CD4-positive, alpha-beta T cell treated with Interleukin-6 for 4 hours (primary cell): ENCODE measurements at regions not wholly inside any gene's neighbourhood (a gene's known extent, or its start where the extent isn't known, plus 50 kb on each side); places are given as distances from the start of the nearest gene placed in this dataset.

Experiments
- DNase-seq: peaks from one replicate; pipeline ENCODE4 v3.0.0-alpha.2; 2020; ENCODE audit warnings: mixed read lengths

DNA sequence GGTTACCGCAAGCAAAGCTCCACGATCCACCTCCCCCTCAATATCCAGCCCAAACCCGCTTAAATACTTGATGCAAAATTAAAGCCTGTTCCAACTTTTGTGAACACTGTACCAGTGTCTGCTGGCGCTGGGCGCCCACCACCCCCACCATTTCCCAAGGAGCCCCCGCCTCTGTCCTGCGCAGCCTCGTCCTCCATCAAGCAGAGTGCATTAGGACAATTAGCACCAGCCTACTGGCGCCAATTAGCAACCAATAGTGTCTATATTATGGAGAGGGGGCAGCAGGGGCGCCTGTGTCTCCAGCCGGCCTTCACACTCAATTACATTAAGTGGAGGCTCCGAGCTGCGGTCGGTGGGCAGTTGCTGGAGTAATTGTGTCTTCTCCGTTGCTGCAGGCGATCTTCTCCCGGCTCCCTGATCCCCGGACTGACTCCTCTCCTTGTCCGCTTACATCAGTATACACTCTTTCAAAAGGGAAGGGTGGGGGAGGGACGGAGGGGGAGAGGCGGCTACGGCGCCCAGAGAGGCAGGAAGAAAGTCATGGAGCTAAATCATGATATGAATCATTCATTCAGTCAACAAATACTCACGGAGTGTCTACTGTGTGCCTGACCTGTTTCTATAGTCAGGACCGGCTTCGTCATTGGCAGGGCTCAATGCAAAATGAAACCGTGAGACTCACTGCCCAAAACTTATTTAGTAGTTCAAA lies 707.3 kb downstream of the MED13L start:
- DNase-seq, result no peak

DNA sequence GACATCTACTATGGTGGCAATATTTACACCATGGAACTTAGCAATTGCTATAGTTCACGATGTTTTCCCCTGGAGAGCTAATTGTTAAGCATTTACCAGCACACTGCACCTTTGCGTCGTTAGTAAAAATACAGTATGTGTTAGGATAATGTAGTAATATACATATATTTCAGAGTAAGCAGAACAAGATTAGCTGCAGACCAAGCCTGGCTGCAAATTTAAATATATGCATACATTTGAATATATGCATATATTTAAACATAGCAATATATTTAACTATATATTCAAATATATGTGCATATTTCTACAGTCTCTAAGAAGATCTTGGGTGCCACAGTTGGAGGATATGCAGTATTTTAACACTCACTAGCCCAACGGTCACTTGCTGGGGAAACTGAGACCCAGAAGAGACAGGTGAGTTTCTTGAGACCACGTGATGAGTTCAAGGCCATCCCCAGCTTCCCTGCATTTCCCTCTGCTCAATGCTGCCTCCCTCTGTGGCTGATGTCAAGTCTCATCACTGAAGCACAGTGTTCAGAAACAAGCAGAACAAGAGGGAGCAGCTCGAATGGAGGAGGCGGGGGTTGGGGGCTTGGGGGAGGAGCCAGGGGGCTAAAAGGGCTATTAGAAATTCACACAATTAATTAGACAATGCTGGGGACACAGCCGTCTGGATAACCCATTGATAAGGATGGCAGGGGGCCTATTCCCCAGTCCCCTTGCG lies 708.0 kb downstream of the MED13L start:
- DNase-seq, result no peak

DNA sequence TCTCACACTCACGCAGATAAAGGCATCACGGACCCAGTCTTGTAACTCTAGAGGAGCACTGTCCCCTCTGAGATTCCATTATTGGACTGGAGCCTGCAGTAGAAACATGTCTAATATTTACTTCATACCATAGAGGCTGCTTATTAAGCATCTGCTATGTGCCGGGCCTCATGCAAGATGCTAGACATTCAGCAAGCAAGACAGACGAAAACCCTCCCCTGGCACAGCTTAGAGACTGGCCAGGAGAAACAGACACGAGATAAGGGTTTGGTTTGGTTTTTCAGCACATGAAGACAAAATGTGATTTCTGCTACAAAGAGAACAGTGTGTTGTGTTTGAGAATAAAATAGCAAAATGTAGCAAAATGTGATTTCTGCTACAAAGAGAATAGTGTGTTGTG lies 719.2 kb downstream of the MED13L start:
- no peak for DNase-seq

DNA sequence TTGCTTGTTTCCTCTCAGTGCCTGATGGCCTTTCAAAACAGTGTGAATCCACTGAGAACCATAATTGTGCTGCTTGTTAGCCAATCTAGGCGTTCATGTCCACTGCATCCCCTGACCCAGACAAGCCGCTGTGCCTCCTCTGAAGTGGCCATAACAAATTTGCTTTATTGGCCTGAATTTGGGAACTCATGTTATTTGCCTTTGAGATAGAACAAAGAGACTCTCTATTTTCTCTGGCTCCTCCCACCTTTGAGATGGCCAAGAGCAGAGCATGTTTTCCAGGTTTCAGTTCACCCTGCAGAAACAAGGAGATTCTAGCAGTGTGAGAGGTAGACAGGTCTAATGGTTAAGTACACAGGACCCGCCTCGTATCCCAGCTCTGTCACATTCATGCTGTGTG lies 723.9 kb downstream of the MED13L start:
- no peak for DNase-seq

DNA sequence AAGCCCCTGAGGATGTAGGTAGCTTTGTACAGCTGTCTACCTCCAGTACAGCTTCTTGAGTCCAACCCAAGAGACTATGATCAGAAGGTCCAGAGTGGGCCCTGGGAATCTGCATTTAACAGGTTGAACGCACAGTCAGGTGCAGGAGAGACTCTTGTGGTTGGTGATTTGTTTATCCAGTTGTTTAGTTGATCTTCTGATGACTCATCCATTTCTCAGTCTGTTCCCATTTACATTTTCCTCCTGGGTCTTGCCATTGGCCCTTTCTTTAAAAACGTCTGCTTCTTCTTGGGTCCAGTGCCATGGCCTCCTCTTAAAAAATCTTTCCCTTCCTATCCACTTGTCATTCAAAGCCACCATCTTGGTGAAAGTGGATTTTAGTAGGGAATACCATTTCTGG lies 734.2 kb downstream of the MED13L start:
- no peak for DNase-seq

DNA sequence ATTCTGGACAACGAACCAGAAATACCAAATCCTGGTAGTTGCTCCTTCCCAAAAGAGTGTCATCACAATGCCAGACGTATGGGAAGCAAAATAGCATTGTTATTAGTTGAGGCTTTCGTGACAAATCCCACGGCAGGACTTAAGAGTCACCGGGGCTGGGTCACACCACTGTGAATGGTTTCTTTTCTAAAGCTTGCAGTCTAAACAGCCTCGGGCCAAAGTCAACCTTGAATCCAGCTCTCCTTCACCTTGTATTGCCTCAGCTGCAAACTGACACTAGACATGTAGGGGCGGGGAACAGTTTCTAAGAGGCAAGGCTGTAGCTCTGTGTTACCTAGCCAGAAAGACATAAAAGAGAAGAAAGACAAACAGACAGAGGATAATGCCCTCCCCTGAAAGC lies 734.8 kb downstream of the MED13L start:
- DNase-seq, result no peak

DNA sequence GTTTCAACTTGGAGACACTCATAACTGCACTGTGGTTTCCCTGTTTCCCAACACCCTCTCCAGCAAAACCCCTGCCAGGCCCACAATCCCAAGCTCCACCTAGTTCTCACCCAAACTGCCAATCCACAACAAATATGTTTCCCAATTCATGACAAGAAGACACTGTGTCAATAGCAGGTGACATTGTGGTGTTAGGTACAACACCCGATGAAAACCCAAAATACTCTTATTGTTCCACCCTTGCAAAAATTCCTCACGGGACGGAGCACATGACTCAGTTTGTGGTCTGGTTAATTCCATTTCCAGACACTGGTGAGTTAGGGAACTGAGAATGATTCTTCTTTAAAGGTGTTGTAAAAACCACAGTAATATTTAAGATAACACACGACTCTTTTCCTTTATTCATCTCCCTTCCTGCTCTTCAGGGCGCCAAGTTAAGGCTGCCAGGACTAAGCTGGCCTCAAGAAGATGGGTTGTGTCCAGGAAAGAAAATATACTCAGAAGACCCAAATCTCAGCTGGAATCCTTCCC lies 735.5 kb downstream of the MED13L start:
- no peak for DNase-seq

DNA sequence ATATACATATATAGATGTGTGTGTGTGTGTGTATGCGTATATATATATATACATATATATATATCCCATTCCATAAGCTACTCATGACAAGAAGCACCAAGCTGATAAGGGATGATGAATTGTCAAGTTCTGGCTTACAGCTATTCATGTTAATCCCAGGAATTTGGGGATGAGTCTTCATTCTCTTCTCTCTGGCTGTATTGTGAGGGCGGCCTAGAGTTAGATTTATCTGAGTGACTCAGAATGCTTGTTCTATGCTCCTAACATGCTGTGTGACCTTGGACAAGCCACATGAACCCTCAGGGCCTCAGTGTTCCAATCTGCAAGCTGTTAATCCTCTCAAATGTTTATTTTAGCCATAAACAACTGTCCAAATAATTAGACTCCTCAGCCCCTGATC lies 749.0 kb downstream of the MED13L start:
- no peak for DNase-seq

DNA sequence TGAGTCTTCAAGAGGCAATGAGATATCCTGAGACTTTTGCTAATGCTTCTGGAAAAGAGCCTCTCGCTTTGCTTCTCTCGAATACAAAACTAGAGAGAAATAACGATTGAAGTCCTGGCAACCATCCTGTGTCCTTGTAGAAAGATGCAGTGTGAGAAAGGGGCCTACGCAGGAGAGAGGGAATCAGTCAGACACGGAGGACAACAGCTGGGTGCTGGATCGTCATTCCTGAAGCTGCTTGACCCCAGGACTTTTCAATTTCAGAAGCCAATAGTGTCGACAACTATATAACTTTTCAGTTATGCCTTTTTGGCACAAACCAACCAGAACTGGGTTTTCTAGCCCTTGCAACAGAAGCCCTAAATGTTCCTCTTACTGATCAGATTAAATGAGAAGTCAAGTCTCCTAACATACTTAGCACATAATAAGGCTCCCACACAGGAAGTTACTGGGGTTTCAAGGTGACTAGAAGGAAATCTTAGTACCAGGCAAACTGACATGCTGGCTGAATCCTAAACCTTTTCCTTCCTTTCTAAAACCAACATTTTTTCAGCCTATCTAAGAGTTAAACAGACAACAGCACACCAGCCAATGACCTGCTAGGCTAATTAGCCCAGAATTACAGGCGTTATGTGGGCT lies 755.6 kb downstream of the MED13L start:
- no peak for DNase-seq

DNA sequence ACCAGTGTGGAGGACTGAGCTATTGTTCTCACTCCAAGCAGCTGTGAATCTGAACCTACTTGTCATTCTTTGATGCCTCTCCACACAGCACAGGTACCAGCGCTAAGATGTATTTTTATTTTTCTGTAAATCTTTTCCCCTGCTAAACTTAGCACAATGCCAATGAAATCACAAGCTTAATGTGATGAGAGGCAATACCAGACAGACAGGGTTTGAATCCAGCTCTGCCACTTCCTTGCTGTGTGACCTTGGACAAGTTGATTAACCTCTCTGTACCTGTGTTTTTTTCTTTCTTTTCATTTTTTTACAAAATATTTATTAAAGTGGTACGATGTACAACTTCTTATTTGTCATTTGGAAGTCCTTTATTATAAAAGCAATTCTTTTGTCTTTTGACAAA lies 757.6 kb downstream of the MED13L start:
- no peak for DNase-seq

DNA sequence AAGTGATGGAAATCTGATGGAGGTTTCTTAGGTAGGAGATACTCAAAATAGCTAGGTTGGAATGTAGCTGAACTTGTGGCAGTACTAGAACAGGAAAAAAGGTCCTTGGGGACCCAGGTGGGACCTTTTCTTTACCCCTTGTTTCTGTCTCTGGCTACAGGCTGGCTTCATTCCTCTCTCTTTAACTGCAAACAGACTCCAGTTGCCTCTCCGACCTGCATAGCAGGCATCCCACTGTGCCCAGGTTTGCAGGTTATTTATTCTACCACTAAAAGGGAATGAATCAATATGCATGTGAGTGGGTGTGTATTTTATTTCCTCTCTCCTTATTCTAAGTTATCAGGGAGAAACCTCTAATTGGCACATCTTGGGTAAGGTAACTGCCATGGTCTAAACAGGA lies 758.1 kb downstream of the MED13L start:
- DNase-seq, result no peak

DNA sequence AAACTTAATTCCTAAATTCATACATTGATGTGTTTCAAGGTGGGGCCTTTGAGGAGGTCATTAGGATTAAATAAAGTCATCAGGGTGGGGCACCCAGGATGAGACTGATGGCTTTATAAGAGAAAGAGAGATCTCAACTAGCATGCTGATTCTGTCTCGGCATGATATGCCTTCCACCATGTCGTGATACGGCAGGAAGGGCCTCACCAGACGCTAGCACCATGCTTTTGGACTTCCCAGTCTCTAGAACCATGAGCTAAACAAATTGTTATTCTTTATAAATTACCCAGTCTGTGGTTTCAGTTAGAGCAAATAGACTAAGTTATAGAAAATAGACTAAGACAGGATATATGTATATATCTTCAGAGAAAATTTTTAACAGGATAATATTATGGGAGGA lies 759.6 kb downstream of the MED13L start:
- DNase-seq, result no peak

DNA sequence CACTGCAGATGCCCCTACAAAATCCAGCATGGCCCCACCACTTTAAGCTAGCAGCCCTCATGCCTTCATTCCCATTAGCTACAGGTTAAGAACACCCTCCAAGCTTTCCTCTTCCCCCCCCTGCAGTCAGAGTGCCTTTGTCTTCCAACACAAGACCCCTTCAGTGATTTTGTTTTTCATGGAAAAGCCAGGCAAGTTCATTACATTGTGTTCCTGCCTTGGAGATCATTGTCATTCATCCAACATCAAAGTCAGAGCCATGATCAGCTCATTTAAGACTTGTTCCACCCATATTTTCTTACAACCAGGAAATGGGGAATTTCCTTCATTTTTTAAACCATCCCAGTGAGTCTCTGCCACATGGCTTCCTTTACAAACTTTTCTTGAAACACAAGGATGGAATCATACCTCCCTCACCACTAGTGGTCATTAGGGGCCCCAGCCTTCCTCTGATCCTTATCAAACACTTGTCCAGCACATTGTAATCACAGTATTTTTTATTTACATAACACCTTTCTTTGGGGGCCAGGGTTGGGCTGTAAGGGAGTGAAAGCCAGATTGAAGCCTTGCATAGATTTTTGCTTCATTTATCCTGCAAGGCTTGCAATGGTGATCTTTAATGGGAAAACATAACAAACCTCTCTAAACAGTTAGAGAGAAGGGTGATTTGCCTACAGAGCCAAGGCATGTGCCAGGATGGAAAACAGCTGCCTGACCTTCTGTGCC lies 765.3 kb downstream of the MED13L start:
- DNase-seq, result no peak

DNA sequence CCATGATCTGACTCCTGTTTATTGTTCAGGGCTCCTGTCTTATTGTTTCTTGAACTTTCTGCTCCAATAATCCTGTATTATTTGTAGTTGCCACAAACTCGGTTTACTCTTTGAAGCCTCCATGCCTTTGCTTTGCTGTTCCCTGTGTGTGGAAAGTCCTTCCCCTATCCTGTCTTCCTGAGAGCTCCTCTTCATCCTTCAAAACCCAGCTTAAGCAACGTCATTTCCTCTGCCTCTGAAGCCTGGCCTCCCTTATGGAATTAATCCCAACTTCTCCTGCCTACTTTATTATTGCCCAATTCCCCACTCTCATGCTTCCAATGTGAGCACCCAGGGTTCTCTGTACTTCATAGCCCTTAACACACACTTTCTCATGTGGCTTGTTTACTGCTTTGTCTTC lies 766.2 kb downstream of the MED13L start:
- DNase-seq, result no peak

DNA sequence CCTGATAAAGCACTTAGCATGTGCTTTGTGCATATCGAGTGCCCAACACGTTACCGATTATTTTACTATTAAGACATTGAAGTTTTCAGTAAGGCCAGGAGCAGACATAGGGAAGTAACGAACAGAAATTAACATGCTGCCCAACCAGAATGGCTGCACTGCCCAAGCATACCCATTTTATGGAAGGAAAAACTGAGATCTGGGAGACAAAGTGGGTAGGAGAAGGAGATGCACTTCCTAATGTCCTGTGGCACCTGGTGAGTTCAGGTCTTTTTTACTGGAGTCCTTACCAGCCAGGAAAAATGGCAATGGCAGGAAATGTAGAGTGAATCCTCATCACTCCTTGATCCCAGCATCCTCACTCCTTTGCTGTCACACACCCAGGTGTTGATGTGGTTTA lies 768.5 kb downstream of the MED13L start:
- no peak for DNase-seq

DNA sequence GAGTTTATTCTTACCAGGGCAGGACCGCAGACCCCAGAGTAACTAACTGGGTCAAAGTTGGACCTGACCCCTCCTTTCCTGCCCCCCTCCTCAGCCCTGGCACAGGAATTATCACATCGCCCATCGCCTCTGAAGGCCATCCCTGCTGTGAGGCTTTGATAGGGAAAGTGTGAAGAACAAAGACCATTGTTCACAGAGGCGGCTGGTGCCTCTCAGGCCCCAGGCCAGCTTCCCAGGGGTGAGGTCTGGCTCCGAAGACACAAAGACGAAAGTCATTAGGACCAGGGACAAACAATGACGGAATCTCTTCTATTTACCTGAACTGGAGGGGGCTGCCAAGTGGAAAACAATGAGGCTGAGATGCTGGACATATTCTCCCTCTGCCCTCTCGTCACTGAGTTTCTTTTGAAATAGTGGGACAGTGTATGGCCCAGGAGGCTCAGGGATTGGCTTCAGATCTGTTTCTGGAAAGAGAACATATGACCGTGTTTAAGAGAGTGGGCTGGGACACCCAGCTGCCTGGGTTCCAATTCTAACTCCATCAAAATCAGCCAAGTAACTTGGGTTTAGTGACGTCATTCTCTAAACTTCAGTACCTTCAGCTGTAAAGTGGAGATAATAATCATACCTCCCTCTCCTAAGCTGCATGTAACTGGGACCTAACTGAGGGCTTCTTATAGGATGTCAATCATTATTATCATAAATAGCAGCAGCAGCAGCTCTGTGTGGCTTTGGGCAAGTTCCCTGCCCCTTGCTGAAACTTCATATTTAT lies 769.4 kb downstream of the MED13L start:
- DNase-seq, result no peak

DNA sequence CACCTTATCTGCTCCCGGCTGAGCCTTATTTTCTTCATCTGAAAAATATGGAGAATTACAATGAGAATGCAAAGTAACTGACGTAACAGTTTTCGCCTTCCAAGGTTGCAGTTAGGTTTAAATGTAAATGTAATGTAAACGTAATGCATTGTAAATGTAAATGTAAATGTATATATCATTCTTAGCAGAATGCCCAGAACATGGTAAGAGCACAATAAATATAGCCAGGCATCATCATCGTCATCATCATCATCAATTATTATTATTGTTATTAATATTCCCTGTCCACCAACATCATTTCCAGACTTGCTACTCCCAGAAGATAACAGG lies 770.0 kb downstream of the MED13L start:
- DNase-seq, result no peak

DNA sequence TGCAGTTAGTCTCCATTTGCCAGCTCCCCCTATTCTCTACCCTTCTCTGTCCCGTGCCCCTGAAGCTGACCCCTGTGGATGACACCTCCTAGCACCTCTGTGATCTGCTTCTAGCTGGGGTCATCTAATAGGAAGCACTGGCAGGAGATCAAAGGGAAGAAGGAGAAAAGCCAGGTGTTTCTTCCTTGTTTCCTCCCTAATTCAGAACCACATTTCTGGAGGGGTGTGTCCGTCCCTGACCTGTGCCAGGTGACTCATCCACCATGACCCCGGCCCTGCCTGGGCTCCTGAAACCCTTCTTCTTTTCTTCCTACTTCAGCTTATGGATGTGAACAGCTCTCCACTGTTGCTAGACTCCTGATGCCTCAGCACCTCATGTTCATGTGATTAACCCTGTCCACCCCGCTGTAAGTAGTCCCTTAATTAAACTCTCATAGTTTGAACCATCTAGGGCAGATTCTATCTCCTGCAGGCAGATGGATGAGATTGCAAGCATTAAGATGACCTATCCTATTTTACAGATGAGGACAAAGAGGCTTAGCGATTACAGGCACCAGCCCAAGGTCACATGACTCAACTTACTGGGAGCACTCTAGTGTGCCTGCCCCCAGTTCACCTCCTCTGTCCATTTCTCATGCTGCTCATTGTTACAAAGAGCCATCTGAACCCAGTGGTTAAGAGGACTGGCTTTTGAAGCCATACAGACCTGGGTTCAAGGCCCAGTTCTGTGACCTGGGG lies 770.5 kb downstream of the MED13L start:
- DNase-seq, result no peak

DNA sequence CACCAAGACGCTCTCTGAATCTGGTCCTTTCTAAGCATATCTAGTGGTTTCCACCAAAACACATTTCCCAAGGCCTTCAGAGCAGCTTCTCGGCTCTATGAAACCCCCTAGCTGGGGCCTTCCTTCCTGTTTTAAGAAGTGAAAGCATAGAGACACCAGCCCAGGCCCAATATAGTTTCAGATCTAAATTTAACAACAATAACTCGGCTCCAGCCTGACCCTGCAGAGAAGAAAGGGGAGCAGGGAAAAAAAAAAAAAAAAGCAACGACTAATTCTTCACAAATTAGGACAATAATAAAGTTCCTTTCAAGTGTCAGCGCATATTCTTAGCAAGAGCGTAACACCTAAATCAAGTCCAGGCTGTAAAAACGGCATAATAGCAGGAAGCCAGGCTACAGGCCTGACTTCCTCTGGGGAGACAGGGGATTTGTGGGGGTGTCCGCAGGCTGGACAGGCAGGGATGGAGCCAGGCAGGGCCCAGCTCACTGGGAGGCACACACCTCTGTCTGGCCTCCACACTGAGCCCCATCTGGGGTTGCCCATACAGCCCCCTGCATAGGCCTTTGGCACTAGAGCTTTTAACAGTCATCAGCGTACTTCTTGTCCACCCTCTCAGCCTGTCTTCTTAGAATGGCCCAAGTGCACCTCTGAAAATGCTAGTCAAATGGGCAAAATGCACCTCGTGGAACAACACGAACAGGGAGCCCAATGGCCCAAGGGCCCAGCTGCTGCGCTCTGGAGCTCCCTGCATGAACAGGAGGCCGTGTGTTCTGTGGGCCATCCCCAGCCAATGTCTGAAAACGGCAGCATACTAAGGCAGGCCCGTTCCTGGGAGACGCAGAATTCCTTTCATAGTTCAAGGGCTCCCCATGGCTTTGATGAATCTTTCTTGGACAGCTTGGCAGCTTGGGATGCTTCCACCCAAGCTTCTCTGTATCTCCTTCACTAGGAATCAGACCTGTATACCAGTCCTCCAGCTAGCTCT lies 772.9 kb downstream of the MED13L start:
- DNase-seq, result no peak

DNA sequence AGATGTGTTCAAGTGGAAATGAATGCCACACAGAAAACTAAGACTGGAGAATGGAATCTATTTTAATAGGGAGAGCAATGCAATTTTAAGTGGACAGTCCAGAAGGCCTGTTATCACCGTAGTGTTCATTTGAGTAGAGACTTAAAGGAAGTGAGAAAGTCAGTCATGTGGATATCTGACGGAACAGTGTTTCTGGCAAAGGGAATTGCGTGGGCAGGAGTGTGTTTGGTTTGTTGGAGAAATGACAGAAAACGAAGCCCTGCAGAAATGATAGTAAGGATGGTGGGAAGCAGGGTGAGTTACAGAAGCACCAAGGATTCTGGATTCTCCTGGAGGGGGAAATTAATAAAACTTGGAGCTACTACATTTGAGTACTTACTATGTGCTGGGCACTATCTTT lies 776.6 kb downstream of the MED13L start:
- no peak for DNase-seq

DNA sequence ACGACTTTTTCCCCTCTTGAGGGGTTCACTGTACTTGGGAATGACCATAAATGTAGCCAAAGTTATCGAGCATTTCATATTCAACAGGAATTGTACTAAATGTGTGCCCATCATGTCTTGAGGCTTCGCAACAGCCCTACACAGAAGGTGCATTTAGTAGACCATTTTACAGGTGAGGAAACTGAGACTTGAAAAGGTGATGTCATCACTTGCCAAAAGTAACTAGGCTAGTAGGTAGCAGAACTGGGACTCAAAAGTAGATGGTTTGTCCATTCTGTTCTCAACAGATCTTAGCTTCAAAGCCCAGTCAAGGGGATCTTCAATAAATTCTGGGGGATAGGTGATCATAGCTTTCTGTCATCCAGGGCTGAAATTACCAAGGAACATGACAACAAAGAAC lies 782.2 kb downstream of the MED13L start:
- no peak for DNase-seq
